Panc1 (cell line): ENCODE measurements at regions not wholly inside any gene's neighbourhood (a gene's known extent, or its start where the extent isn't known, plus 50 kb on each side); places are given as distances from the start of the nearest gene placed in this dataset.

ENCODE experiments used
- REST ChIP-seq, 2 experiments: IDR thresholded peaks; 2 replicates each; pipeline ENCODE4 v1.6.1; 2011 to 2012; ENCODE audit warnings: low read depth in 2 of 2, control low read depth in 1 of 2, low read length in 1 of 2, mild to moderate bottlenecking in 1 of 2, moderate library complexity in 1 of 2; ENCODE audit not compliant: insufficient read depth in 1 of 2
- SIN3A ChIP-seq: IDR thresholded peaks from 2 replicates; pipeline ENCODE4 v1.6.1; 2012; ENCODE audit warnings: low read depth, mild to moderate bottlenecking, low read length, moderate library complexity, borderline replicate concordance; ENCODE audit not compliant: insufficient read depth
- TF ChIP-seq, protein P1 (sequence below): fragments of 450-650 bp; IDR thresholded peaks from 2 replicates; pipeline ENCODE4 v1.5.1; 2017; ENCODE audit warnings: mild to moderate bottlenecking

DNA sequence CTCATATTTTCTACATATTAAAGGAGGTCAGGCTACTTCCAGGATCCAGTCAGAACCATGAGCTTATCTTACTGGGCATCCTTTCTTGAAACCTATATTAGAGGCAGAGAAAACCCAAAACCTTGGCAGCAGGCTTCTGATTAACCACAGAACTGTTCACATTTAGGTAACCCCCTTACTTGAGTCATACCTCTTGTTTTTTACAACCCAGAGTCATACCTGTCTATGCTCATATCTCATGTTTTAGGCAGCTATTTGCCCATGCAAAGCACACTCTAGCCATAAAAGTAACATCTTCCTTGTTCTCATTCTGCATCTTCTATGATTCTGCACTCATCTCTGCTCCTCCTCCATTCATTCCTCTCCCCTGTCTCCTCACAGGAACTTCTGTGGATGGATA, 138.0 kb upstream of the SMIM31 start:
- TF ChIP-seq, protein P1, sequence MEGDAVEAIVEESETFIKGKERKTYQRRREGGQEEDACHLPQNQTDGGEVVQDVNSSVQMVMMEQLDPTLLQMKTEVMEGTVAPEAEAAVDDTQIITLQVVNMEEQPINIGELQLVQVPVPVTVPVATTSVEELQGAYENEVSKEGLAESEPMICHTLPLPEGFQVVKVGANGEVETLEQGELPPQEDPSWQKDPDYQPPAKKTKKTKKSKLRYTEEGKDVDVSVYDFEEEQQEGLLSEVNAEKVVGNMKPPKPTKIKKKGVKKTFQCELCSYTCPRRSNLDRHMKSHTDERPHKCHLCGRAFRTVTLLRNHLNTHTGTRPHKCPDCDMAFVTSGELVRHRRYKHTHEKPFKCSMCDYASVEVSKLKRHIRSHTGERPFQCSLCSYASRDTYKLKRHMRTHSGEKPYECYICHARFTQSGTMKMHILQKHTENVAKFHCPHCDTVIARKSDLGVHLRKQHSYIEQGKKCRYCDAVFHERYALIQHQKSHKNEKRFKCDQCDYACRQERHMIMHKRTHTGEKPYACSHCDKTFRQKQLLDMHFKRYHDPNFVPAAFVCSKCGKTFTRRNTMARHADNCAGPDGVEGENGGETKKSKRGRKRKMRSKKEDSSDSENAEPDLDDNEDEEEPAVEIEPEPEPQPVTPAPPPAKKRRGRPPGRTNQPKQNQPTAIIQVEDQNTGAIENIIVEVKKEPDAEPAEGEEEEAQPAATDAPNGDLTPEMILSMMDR = no peak
- no peak for TF ChIP-seq SIN3A
- no peak for TF ChIP-seq REST (IDR thresholded peaks at IDR 0.05; ENCODE audit: insufficient read depth in 1 of 2, low read depth in 2 of 2, low read length in 1 of 2)
